HuH-7.5 (cell line): ENCODE measurements at regions not wholly inside any gene's neighbourhood (a gene's known extent, or its start where the extent isn't known, plus 50 kb on each side); places are given as distances from the start of the nearest gene placed in this dataset.

ENCODE experiments used
- DNase-seq: peaks from one replicate; pipeline ENCODE4 v3.0.0; 2011; ENCODE audit warnings: low spot score

DNA sequence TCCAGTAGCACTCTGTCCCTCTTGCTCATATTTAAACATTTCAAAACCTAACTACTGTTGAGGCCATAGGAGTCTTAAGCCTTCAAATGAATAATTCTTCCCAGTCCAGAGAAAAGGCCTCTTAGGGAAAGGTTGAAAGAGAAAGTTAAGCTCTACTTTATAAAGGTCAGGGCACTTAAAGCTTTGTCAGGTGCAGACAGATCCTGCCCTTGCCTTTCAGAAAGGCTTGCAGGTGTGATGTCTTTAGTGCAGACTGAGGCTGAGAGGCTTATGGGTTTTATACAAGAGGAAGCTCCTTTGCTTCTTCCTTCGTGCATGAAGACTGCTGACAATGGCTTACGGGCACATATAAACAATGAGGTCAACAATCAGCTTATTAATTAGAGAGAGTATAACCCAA lies 105.0 kb upstream of the LINC00305 start:
- no peak for DNase-seq

DNA sequence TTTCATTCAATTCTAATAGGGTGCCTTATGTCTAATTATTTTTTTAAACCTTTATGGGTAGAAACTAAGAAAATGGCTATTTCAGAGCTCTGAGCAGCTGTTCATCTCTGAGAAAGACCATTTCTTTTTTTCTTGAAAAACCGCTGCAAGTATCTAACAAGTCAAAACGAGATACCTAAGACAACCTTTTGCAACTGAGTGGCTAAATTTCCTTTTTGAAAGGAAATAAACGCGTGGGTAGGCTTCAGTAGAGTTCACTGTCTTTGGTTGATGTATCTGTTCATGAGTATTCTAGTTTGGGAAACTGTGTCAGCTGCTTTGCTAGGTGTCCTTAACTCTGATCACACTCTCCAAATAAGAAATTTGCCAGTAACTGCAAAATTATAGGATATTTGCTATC lies 104.3 kb upstream of the LINC00305 start:
- no peak for DNase-seq

DNA sequence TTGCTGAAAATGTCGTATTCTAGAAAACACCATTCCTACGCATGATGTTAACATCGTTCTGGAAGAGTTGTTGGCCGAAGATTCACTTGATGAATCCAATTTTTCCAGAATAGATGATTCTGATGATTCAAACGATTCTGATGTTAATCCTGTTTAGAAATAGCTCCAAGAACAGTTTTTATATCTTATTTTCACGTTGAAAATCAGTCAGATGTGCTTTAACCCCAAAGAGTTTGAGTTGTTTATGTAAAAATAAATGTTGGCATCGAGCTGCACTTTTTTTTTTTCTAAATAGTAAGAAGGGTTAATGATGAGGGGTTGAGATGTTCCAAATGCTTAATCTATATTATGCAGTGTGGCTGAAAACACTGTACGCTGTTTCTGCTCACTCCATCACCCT lies 99.9 kb upstream of the LINC00305 start:
- no peak for DNase-seq

DNA sequence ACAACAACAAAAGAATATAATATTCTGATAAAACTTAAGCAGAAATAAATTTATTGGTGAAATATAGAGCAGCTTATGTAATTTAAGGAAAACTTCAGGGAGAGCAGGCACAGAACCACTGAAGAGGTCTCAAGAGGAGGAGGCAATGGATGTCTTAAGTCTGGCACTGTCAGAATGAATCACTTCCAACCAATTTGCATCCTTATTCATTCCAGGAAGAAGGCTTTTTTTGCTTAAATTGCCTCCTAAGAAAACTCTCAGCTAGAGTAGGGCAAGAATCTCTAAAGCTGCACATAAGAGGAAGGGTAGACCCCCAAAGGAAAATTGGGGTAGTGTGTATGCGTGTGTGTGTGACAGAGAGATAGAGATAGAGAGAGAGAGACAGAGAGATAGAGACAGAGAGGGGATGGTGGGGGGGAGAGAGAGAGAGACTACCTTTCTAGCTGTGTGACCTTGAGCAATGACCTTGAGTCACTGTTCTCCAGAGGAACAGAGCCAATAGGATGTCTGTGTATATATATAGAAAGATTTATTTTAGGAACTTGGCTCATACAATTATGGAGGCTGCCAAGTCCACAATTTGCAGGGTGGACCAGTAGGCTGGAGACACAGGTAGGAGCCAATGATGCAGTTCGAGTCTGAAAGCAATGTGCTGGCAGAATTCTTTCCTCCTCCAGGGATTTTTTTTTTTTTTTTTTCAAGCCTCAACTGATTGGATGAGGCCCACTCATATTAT lies 96.4 kb upstream of the LINC00305 start:
- no peak for DNase-seq

DNA sequence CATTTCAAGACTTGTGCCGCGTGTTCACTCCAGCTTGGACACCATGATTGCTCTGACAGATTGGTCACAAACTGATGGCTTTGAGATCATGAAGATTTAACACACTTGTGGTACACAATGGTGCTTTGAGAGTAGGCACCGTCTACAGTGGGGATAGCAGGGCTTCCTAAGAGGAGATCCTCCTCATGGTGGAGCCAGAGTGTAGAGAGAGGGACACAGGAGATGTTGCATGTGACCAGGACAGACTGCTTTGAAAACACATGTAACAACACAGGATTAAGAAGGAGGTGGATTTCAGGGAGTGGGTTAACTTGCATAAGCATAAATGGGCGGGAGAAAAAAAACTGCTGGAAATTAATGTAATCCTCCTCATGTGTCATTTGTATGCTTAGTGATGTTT lies 95.7 kb upstream of the LINC00305 start:
- DNase-seq = no peak

DNA sequence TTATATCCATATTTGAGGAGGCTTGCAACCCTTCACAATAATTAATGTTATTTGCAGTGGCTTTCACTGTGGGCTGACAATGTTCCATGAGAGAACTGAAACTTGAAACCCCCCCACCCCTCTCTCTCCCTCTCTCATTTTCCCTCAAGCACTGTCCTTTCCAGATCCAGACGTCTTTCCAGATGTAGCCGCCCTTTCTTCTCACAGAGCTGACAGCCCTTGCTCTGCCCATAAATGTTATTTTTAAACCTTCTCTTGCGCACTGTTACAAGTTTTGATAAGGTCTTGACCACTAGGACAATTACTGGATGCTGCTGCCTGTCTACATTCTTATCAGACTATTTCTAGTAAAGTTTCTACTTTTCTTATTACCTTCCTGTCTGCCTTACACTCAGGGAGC lies 91.4 kb upstream of the LINC00305 start:
- no peak for DNase-seq

DNA sequence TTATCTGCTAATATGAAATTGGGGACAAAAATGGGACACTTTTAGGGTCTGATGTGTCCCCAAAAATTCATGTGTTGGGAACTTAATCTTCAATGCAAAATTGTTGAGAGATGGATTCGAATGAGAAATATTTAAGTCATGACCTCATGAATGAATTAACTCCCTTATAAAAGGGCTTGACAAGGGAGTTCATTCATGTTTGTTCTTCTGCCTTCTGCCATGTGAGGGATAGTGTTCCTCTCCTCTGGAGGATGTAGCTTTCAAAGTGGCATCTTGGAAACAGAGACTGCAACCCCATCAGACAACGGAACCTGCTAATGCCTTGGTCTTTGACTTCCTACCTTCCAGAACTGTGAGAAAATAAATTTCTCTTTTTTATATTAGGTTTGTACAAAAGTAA lies 89.2 kb upstream of the LINC00305 start:
- no peak for DNase-seq

DNA sequence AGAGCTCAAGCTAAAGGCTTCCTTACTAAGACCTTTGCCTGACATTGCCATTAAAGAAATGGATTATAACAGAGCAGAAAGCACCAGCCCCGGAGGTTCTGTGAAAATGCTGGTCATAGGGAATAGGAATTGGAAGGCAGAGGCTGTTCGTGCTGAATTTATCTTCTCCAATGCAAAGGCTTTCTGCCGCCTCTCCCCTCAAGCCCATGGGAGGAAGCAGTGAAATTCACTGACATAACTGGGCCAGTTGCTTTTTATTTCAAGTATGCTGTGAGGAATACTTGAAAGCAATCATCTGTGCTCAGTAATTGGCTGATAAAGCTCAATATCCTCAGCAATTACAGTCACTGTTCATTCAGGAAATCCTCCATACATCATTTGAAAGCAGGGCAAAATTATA lies 85.4 kb upstream of the LINC00305 start:
- no peak for DNase-seq

DNA sequence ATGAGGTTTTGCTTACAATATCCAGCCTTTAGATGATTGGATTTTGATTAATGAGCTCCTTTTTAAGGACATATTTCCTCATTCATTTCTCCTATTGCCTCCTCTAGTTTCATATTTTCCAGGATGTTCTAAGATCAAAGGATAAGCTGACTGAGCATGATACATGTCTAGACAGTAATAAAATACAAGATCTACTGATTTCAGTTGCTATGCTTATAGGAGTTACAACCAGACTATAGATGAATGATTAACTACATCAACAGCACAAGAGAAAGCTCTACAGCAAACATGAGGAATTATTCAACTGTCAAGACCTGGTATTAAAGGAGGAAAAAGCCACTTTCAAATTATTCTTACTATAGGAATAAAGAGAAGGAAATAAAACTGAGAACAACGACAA lies 85.0 kb upstream of the LINC00305 start:
- no peak for DNase-seq

DNA sequence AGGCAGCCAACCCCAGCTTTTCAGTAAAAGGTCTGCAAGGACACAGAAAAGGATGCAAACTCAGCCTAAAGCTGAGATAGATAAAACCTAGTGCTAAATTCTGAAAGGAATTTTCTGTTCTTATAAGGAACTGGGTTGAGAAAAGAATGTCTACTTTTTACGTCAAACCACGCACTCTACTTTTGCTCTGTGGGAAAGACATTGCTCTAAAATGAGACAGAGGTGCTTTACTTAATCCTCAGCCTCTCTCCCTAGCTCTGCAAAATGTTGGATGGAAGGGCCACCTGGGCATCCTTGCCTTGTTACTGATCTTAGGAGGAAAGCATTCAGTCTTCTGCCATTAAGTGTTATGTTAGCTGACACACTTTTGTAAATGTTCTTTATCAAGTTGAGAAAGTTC lies 72.1 kb upstream of the LINC00305 start:
- no peak for DNase-seq

DNA sequence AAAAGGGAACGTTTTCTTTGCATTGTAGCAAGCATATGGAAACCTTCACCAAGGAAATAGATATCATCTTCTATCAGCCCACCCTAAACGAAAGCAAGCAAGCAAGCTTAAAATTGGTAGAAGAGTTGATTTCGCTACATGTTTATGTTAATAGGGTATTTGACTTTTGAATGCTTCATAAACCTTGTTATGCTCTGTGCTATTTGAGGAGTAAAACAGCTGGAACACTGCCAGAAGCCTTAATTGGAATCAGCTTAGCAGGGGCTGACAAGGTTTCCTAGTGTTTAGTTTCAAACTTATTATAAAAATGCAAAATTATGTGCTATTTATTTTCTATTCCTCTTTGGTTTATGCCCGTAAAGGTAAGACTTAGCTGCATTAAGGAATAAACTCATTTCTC lies 70.6 kb upstream of the LINC00305 start:
- DNase-seq = no peak

DNA sequence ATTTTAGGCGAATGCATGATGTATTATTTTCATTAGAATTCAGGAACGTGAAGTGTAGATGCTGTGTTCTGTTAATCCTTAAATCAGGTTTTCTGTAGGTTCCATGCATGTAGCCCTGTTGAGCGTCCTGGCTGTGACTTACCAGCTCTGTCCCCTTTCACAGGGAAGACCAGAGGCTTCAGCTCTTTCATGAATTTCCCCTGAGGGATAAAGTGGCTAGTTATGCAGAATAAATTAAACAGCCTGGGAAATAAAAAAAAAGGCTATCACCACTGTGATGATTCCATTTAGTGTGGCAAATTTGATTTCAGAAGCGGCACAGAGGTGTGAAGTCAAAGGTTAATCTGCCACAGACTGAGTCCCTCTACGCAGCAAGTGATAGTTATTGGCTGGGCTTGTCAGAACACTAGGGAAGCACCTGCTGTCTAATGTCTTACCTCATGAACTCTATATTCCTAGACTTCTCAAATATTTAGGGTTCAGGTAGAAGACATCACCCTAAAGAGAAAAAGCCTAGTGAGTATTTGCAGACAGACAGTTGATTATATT lies 61.6 kb upstream of the LINC00305 start:
- no peak for DNase-seq

DNA sequence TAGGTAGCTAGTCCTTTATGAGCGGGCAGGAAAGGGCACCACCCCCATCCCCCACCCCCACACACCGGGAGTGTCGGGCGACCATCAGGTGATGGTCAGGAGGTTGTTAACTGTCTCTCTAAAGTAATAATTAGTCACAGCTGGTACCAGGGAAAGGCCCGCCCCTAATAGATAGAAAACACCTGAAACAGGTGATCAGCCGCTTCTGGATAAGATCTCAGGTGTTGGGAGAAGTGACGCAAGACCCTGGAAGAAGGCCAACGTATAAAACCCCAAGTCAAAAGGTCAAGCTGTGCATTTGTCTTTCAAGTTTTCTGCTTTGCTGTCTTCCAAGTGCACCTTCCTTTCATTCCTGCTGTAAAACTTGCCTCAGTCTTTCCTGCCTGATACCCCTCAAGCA lies 59.6 kb upstream of the LINC00305 start:
- DNase-seq = no peak

DNA sequence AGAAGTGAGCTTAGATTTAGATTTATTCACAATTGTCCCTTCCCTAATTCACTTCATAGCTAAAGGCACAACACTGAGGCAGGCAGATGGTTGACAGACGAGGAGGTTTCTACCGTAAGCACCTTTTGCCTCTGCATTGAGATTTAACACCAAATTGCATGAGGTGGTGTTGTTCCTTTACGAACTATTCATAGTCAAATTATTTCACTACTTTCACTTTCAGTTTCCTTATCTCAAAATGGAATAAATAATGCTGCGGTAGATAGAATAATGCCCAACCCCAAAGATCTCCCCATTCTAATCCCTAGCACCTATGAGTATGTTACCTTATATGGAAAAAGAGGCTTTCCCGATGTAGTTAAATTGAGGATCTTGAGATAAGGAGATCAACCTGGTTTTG lies 58.9 kb upstream of the LINC00305 start:
- no peak for DNase-seq

DNA sequence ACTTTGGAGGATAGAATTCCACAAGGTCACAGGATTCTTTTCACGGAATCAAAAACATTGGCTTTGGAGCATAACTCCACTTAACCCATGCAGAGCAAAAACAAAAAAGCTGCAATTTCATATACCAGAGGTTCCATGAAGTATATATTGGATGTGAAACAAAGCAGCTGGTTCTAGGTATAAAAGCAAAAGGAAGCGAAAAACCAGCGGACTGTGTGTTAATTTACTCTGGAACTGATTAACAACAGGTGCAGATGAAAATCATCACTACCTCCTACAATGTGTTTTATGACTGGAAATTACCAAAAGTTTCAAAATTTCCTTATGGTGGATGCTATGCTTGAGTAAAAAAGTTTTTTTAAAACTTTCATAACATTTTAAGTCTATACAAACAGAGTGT lies 54.4 kb upstream of the LINC00305 start:
- no peak for DNase-seq

DNA sequence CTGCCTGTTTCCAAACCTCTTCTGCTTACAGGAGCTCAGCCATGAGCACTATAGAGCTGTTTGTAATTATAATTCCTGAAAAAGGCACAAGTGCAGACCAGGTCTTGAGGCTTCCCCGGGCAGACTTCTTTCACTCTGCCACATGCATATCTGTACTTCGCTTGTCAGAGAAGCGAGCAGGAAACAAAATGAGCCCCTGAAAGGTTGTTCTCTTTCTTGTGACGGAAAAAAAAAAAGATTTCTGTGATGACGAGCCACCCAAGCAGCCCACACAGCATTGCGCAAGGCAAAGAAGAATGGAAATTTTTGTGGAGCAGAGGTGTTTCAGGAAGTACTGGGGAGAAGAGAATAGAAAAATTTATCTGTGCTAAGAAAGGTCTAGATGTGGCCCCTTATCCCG lies 54.0 kb upstream of the LINC00305 start:
- no peak for DNase-seq

DNA sequence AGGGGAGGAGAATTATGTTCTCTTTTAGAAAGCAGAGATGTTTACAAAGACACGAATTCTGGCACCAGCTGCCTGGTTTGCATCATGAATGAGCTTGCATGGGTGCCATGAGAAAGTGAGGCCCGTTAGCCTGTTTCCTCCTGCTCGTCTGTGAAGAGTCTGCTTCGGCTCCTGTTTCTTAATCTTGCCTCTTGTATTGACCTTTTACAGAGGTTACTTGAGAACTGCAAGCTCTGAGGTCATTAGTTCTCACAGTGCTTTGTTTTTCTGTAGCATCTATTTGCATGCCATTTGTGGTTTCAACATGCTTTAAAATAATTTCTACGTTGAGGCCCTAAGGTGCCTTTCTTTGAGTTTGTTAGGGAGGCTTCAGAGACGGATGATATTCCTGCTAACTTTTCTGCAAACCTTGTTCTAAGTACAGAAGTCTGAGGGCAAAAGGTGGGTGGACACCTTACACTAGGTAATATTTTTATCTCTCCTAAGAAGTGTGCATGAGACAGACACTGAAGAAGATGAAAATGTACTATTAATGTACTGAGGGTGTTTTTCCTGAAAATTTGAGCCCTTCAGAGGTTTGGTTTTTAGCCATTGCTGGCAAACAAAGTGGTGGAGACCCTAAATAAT lies 53.4 kb upstream of the LINC00305 start:
- DNase-seq = no peak

DNA sequence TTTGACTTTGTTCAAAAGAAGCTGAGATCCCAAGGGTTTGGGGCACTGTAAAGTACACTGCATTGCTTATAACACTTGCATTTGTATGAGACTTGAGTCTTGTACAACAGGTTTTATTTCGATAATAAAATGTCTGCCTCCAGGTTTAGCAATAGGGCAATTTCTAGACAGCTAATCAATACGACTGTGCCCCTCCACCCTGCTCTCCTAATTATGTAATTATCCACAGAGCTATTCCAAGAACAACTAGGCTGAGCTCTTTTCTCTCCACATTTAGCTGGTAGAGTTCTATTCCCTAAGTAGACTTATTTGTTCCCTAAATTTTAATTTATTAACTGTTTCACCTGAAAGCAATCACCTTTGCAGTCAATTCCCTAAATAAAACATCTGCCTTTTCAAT lies 52.9 kb upstream of the LINC00305 start:
- DNase-seq = no peak

DNA sequence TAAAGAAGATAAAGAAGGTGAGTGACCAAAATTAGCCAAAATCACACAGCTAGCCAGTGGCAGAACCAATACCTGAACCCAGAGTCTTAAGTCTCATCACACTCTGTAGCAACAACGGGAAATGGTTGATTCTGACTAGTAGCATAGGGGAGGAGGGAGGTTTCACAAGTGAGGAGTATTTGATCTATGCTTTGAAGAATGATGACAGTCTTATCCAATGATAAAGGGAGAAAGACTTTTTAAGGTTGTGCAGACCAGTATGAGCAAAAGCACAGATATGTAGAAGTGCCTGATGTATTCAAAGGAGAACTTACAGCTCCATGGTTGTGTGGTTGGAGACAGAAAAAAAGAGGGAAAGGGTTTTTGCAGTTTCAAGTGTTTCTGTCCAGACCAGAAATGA lies 50.7 kb upstream of the LINC00305 start:
- no peak for DNase-seq
